Endothelial cell of umbilical vein (primary cell): ENCODE measurements at regions not wholly inside any gene's neighbourhood (a gene's known extent, or its start where the extent isn't known, plus 50 kb on each side); places are given as distances from the start of the nearest gene placed in this dataset.

Experiments used
- BruUV-seq: library from RNA; stranded (reverse); fragments of 400-500 nt; replicated peaks from 2 replicates; lab custom pipeline; 2021; lab: Mats Ljungman, UMichigan
- CTCF ChIA-PET: fragments of 300-600, 350-600 bp; sonication (Branson Sonifier 250); formaldehyde crosslinking; loops from one replicate; lab custom pipeline; 2021; ENCODE audit warnings: antibody characterized with exemption, inconsistent platforms; lab: Charles Lee
- POLR2A ChIA-PET: fragments of 300-600, 350-600 bp; sonication (Branson Sonifier 250); formaldehyde crosslinking; loops from one replicate; lab custom pipeline; 2021; ENCODE audit warnings: antibody characterized with exemption, inconsistent platforms; lab: Charles Lee
- DNase-seq: peaks from one replicate; pipeline ENCODE4 v3.0.0-alpha.2; 2011; ENCODE audit warnings: low read depth, low spot score
- FAIRE-seq: peaks from 2 replicates; lab custom pipeline; 2011; peaks lifted over from hg19 to GRCh38; lab: Jason Lieb, UNC
- H2AFZ ChIP-seq: 2 replicates; pipeline ENCODE4 v1.6.0; 2012; ENCODE audit warnings: low read depth, low read length, control low read depth, inconsistent platforms
- H3K27ac ChIP-seq: 2 replicates; pipeline ENCODE4 v1.5.1; 2011; ENCODE audit warnings: low read depth, mild to moderate bottlenecking, control low read depth, low read length, moderate library complexity; ENCODE audit not compliant: insufficient read depth
- H3K27me3 ChIP-seq, 2 experiments: 2 replicates each; pipeline versions ENCODE4 v1.6.0 to v1.6.1; 2011; ENCODE audit warnings: low read length in 2 of 2, mixed read lengths in 1 of 2; ENCODE audit not compliant: control insufficient read depth in 2 of 2, insufficient read depth in 2 of 2
- H3K36me3 ChIP-seq, 2 experiments: 2 replicates in 1 of 2; 3 replicates in 1 of 2; pipeline ENCODE4 v1.5.1; 2011; ENCODE audit warnings: low read length in 2 of 2, mild to moderate bottlenecking in 1 of 2, moderate library complexity in 1 of 2; ENCODE audit not compliant: control insufficient read depth in 2 of 2, insufficient read depth in 2 of 2; ENCODE audit errors: extremely low read depth in 1 of 2
- H3K4me1 ChIP-seq: 3 replicates; pipeline ENCODE4 v1.5.1; 2011; ENCODE audit warnings: mild to moderate bottlenecking, low read length; ENCODE audit not compliant: control insufficient read depth, insufficient read depth; ENCODE audit errors: extremely low read depth
- H3K4me2 ChIP-seq: 2 replicates; pipeline ENCODE4 v1.6.1; 2011; ENCODE audit warnings: low read length, control low read depth, mixed read lengths; ENCODE audit not compliant: insufficient read depth
- H3K4me3 ChIP-seq, 3 experiments: fragments of 200-600 bp in 1 of 3; sonication (generic), shearing (Covaris generic) in 1 of 3; replicated peaks in 1 of 3; 2 replicates each; pipeline ENCODE4 v1.5.1; 2011 to 2016; ENCODE audit warnings: control low read depth in 3 of 3, low read length in 3 of 3, mild to moderate bottlenecking in 2 of 3, inconsistent platforms in 1 of 3, low read depth in 1 of 3, moderate library complexity in 1 of 3; ENCODE audit not compliant: insufficient read depth in 1 of 3
- H3K79me2 ChIP-seq: 2 replicates; pipeline ENCODE4 v1.6.0; 2012; ENCODE audit warnings: low read length, inconsistent platforms; ENCODE audit not compliant: control insufficient read depth, insufficient read depth
- H3K9ac ChIP-seq: replicated peaks from 2 replicates; pipeline ENCODE3; 2011; ENCODE audit warnings: low read length, control low read depth; ENCODE audit not compliant: insufficient read depth; ENCODE audit errors: extremely low read depth
- H3K9me1 ChIP-seq: replicated peaks from 3 replicates; pipeline ENCODE4 v1.6.0; 2011; ENCODE audit warnings: mild to moderate bottlenecking, low read length; ENCODE audit not compliant: control insufficient read depth, insufficient read depth; ENCODE audit errors: extremely low read depth
- H3K9me3 ChIP-seq: replicated peaks from 2 replicates; pipeline ENCODE4 v1.5.1; 2012; ENCODE audit warnings: low read length, inconsistent platforms; ENCODE audit not compliant: control insufficient read depth, insufficient read depth
- H4K20me1 ChIP-seq: replicated peaks from 2 replicates; pipeline ENCODE3; 2011; ENCODE audit warnings: mild to moderate bottlenecking, low read length; ENCODE audit not compliant: control insufficient read depth, insufficient read depth; ENCODE audit errors: extremely low read depth
- EZH2 ChIP-seq: IDR thresholded peaks from 2 replicates; pipeline ENCODE4 v1.6.1; 2012; ENCODE audit warnings: borderline replicate concordance, low read depth, mild to moderate bottlenecking, moderate library complexity, low read length, inconsistent platforms; ENCODE audit not compliant: severe bottlenecking
- FOS ChIP-seq: IDR thresholded peaks from 2 replicates; pipeline ENCODE4 v1.6.1; 2011; ENCODE audit warnings: mild to moderate bottlenecking, low read length, moderate library complexity, borderline replicate concordance; ENCODE audit not compliant: insufficient read depth
- GATA2 ChIP-seq: IDR thresholded peaks from 2 replicates; pipeline ENCODE4 v1.7.0; 2011; ENCODE audit warnings: low read depth, mild to moderate bottlenecking, moderate library complexity, mixed read lengths, low read length; ENCODE audit not compliant: insufficient read length, insufficient read depth
- JUN ChIP-seq: IDR thresholded peaks from 2 replicates; pipeline ENCODE4 v1.6.1; 2011; ENCODE audit warnings: borderline replicate concordance, low read depth; ENCODE audit not compliant: insufficient read length, insufficient read depth
- MYC ChIP-seq: IDR thresholded peaks from one replicate; pipeline ENCODE4 v1.6.1; 2011; ENCODE audit warnings: mild to moderate bottlenecking, low read depth, low read length
- POLR2A ChIP-seq: IDR thresholded peaks from 2 replicates; pipeline ENCODE4 v1.6.1; 2012; ENCODE audit warnings: low read depth, mild to moderate bottlenecking, control low read depth, low read length
- POLR2AphosphoS5 ChIP-seq: IDR thresholded peaks from 2 replicates; pipeline ENCODE4 v1.6.1; 2012; ENCODE audit warnings: low read depth, mild to moderate bottlenecking, control low read depth, low read length, moderate library complexity; ENCODE audit not compliant: insufficient read depth
- dilution Hi-C: fragments of 300-500 bp; cut with MboI; formaldehyde crosslinking; loops from one replicate; pipeline ENCODE4 v1.15.0; 2019; ENCODE audit warnings: low sequenced_read_pairs; ENCODE audit not compliant: extremely low pct_ligation_motif_present
- intact Hi-C: fragments of 100-400 bp; cut with micrococcal nuclease; formaldehyde crosslinking; loops from one replicate; pipeline ENCODE4 v1.10.0; 2022
- TF ChIP-seq, protein P1 (sequence below), 2 donors: IDR thresholded peaks; 1 replicate in 1 of 2; 2 replicates in 1 of 2; pipeline ENCODE4 v1.5.1; 2011; ENCODE audit warnings: low read length in 2 of 2, mild to moderate bottlenecking in 2 of 2, moderate library complexity in 2 of 2, control low read depth in 1 of 2, inconsistent platforms in 1 of 2, low read depth in 1 of 2; ENCODE audit not compliant: insufficient read depth in 1 of 2; ENCODE audit errors: extremely low read depth in 1 of 2
- TF ChIP-seq, protein P2 (sequence below): IDR thresholded peaks from 2 replicates; pipeline ENCODE4 v1.6.1; 2011; ENCODE audit not compliant: insufficient read depth, insufficient read length

DNA sequence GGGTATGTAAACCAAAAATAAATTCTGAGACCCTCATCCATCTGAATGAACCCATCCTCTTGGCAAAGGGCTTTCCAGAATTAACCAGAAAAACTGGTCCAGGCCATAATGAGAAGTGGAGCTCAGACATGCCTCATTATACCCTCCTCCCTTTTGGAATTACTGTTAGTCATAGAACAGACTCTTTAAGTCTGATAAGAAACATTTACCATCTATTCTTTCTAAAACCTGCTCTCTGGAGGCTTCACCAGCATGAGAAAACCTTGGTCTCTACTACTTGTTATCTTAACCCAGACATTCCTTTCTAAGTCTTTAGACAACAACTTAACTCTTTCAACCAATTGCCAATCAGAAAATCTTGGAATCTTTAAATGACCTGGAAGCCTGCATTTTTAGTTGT lies 82.8 kb downstream of the QPCT start:
- no peak for DNase-seq
- CTCF ChIA-PET = interaction anchor here (2.0 kb wide), 1 partner anchor 12 kb away, joined by 4 read pairs; no protein-coding TSS in a partner anchor
- no peaks in the 10 kb centered on the region for H3K79me2 ChIP-seq

More for the DNA sequence above, 82.8 kb downstream of the QPCT start:
- no peaks in the 10 kb centered on the region for H3K9me1 ChIP-seq
- H3K27ac ChIP-seq = no peak overlapping the region
- no peaks in the 10 kb centered on the region for H3K4me1 ChIP-seq
- POLR2A ChIA-PET = no interaction called here
- no peaks in the 10 kb centered on the region for H3K9me3 ChIP-seq
- no peaks in the 10 kb centered on the region for H3K36me3 ChIP-seq
- intact Hi-C loops (no loop called here), dilution Hi-C loops (no loop called here)
- no peak overlapping the region for H3K4me2 ChIP-seq
- H3K9ac ChIP-seq = no peak overlapping the region
- FAIRE-seq = no peak
- TF ChIP-seq, protein P1, sequence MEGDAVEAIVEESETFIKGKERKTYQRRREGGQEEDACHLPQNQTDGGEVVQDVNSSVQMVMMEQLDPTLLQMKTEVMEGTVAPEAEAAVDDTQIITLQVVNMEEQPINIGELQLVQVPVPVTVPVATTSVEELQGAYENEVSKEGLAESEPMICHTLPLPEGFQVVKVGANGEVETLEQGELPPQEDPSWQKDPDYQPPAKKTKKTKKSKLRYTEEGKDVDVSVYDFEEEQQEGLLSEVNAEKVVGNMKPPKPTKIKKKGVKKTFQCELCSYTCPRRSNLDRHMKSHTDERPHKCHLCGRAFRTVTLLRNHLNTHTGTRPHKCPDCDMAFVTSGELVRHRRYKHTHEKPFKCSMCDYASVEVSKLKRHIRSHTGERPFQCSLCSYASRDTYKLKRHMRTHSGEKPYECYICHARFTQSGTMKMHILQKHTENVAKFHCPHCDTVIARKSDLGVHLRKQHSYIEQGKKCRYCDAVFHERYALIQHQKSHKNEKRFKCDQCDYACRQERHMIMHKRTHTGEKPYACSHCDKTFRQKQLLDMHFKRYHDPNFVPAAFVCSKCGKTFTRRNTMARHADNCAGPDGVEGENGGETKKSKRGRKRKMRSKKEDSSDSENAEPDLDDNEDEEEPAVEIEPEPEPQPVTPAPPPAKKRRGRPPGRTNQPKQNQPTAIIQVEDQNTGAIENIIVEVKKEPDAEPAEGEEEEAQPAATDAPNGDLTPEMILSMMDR (IDR thresholded peaks at IDR 0.05; ENCODE audit: extremely low read depth in 1 of 2, insufficient read depth in 1 of 2, low read depth in 1 of 2, low read length in 2 of 2) = no peak
- no peak for TF ChIP-seq JUN
- TF ChIP-seq MYC = no peak
- no peak for TF ChIP-seq FOS
- TF ChIP-seq, protein P2, sequence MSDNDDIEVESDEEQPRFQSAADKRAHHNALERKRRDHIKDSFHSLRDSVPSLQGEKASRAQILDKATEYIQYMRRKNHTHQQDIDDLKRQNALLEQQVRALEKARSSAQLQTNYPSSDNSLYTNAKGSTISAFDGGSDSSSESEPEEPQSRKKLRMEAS = no peak
- no peak for TF ChIP-seq POLR2AphosphoS5
- TF ChIP-seq POLR2A = no peak
- no peak for TF ChIP-seq EZH2
- no peak for TF ChIP-seq GATA2
- H4K20me1 ChIP-seq = no peaks in the 10 kb centered on the region
- BruUV-seq = no TSS peak
- H3K4me3 ChIP-seq = no peak overlapping the region
- no peak overlapping the region for H2AFZ ChIP-seq
- no peaks in the 10 kb centered on the region for H3K27me3 ChIP-seq
